GM19372 (cell line): ENCODE measurements at regions not wholly inside any gene's neighbourhood (a gene's known extent, or its start where the extent isn't known, plus 50 kb on each side); places are given as distances from the start of the nearest gene placed in this dataset.
"Not testable (repeated sequence)": the region's sequence is repeated elsewhere in the genome, so short reads cannot be mapped to it uniquely, and the experiment has no call there.

Experiments used
- ATAC-seq: cut with Tn5 transposase; IDR thresholded peaks from one replicate; pipeline ENCODE4 v1.9.1; 2021; ENCODE audit warnings: mild to moderate bottlenecking, low read depth, moderate library complexity; ENCODE audit not compliant: unreplicated experiment

GRCh38 chr2:167332358-167332757 lies 444.1 kb downstream of the XIRP2 start:
- ATAC-seq: no peak

- no peak for ATAC-seq
Observed at GRCh38 chr2:167331636-167332232, 443.5 kb downstream of the XIRP2 start.

DNA sequence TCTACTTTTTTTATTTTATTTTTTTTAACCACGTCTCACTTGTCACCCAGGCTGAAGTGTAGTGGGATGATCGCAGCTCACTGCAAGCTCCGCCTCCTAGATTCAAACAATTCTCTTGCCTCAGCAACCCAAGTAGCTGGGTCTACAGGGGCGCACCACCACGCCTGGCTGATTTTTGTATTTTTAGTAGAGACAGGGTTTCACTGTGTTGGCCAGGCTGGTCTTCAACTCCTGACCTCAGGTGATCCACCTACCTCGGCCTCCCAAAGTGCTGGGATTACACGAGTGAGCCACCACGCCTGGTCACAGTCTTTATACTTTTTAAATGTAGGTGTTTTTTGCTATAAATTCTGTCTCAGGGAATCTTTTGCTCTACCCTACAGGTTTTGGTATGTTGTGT lies 440.5 kb downstream of the XIRP2 start:
- not testable (repeated sequence) for ATAC-seq

- ATAC-seq: no peak
Observed at GRCh38 chr2:167322795-167323194, 434.5 kb downstream of the XIRP2 start.

GRCh38 chr2:167318581-167318980 lies 430.3 kb downstream of the XIRP2 start:
- ATAC-seq: no peak

GRCh38 chr2:167310442-167310841 lies 422.2 kb downstream of the XIRP2 start:
- no peak for ATAC-seq
